ENCODE measurements at regions not wholly inside any gene's neighbourhood (a gene's known extent, or its start where the extent isn't known, plus 50 kb on each side); places are given as distances from the start of the nearest gene placed in this dataset.

DNA sequence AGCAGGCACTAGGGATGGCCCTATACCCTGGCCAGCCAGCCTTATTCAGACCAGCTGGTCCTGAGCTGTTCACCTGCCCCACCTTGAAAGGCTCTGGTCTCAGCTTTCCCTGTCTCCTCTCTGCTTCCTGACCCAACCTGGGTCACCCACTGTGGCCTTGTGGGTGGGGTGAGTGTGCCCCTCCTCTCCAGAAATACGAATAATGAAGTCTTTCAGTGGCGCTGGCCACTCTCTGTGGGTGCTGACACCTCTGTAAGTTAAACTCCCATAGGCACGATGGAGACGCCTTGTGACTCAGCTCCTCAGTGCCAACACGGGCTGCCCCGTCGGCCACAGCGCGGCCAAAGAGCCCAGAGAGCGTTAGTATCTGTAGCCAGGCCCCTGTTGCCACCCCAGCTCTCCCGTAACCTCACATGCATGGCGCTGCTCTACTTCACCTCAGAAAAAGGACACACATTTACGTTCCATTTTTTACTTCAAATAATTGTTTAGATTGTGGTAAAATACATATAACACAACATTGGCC, 74.6 kb upstream of the SEPTIN5 start:
- no peak overlapping the region for H3K4me2 ChIP-seq
- H3K27ac Mint-ChIP-seq: no peak overlapping the region
- H3K27me3 ChIP-seq: peaks cover 8% of the 10 kb centered on the region
- no peaks in the 10 kb centered on the region for H3K9me3 ChIP-seq (ENCODE audit: low read depth)
- no peaks in the 10 kb centered on the region for H4K20me1 ChIP-seq (ENCODE audit: low read depth)
- H3K79me2 ChIP-seq (ENCODE audit: low read depth): no peaks in the 10 kb centered on the region
- H2AFZ ChIP-seq (replicated peaks): no peak overlapping the region
- H3K36me3 Mint-ChIP-seq: no peaks in the 10 kb centered on the region
- no peaks in the 10 kb centered on the region for H3K4me1 Mint-ChIP-seq
- no peaks in the 10 kb centered on the region for H3K4me1 ChIP-seq
- no peaks in the 10 kb centered on the region for H3F3A ChIP-seq (ENCODE audit: low read depth)
- no peak overlapping the region for H3K27ac ChIP-seq
- H3K36me3 ChIP-seq: no peaks in the 10 kb centered on the region
- H3K9me3 Mint-ChIP-seq: no peaks in the 10 kb centered on the region
- no peak overlapping the region for H3K9ac ChIP-seq
- DNase-seq (ENCODE audit: low spot score): no peak
- peak overlapping the region; percentile 6 for H3K4me3 Mint-ChIP-seq
- H3K27me3 Mint-ChIP-seq (ENCODE audit: insufficient read depth, low read depth): peaks cover 4% of the 10 kb centered on the region
- no peak for TF ChIP-seq EZH2phosphoT487 (IDR thresholded peaks at IDR 0.05)
- TF ChIP-seq, protein P1, sequence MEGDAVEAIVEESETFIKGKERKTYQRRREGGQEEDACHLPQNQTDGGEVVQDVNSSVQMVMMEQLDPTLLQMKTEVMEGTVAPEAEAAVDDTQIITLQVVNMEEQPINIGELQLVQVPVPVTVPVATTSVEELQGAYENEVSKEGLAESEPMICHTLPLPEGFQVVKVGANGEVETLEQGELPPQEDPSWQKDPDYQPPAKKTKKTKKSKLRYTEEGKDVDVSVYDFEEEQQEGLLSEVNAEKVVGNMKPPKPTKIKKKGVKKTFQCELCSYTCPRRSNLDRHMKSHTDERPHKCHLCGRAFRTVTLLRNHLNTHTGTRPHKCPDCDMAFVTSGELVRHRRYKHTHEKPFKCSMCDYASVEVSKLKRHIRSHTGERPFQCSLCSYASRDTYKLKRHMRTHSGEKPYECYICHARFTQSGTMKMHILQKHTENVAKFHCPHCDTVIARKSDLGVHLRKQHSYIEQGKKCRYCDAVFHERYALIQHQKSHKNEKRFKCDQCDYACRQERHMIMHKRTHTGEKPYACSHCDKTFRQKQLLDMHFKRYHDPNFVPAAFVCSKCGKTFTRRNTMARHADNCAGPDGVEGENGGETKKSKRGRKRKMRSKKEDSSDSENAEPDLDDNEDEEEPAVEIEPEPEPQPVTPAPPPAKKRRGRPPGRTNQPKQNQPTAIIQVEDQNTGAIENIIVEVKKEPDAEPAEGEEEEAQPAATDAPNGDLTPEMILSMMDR (IDR thresholded peaks at IDR 0.05): no peak
- TF ChIP-seq EZH2 (IDR thresholded peaks at IDR 0.05): no peak
- no peak overlapping the region for H3K4me3 ChIP-seq

DNA sequence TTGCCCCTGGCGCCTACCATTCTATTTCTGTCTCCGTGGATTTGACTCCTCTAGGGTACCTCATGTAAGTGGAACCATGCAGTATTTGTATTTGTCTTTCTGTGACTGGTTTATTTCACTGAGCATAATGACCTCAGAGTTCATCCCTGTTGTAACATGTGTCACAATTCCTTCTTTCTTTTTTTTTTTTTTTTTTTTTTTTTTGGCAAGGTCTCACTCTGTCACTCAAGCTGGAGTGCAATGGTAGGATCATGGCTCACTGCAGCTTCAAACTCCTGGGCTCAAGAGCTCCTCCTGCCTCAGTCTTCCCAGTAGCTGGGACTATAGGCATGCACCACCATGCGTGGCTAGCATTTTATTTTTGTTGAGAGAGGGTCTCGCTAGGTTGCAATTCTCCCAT, 74.0 kb upstream of the SEPTIN5 start:
- Mint-ChIP-seq H3K36me3 (no peaks in the 10 kb centered on the region), H3K4me3 (peak overlapping the region; percentile 6), H3K27ac (no peak overlapping the region), H3K4me1 (no peaks in the 10 kb centered on the region), H3K27me3 (ENCODE audit: insufficient read depth, low read depth) (peaks cover 4% of the 10 kb centered on the region), H3K9me3 (no peaks in the 10 kb centered on the region)
- Histone ChIP-seq H3K36me3 (no peaks in the 10 kb centered on the region), H3K9me3 (ENCODE audit: low read depth) (no peaks in the 10 kb centered on the region), H3K9ac (no peak overlapping the region), H2AFZ (replicated peaks) (no peak overlapping the region), H3K4me1 (no peaks in the 10 kb centered on the region), H3K4me2 (no peak overlapping the region), H3F3A (ENCODE audit: low read depth) (no peaks in the 10 kb centered on the region), H3K27me3 (peaks cover 8% of the 10 kb centered on the region), H4K20me1 (ENCODE audit: low read depth) (no peaks in the 10 kb centered on the region), H3K79me2 (ENCODE audit: low read depth) (no peaks in the 10 kb centered on the region), H3K27ac (no peak overlapping the region), H3K4me3 (no peak overlapping the region)
- TF ChIP-seq, protein P1 (IDR thresholded peaks at IDR 0.05): no peak
- TF ChIP-seq EZH2 (IDR thresholded peaks at IDR 0.05): no peak
- no peak for DNase-seq (ENCODE audit: low spot score)

DNA sequence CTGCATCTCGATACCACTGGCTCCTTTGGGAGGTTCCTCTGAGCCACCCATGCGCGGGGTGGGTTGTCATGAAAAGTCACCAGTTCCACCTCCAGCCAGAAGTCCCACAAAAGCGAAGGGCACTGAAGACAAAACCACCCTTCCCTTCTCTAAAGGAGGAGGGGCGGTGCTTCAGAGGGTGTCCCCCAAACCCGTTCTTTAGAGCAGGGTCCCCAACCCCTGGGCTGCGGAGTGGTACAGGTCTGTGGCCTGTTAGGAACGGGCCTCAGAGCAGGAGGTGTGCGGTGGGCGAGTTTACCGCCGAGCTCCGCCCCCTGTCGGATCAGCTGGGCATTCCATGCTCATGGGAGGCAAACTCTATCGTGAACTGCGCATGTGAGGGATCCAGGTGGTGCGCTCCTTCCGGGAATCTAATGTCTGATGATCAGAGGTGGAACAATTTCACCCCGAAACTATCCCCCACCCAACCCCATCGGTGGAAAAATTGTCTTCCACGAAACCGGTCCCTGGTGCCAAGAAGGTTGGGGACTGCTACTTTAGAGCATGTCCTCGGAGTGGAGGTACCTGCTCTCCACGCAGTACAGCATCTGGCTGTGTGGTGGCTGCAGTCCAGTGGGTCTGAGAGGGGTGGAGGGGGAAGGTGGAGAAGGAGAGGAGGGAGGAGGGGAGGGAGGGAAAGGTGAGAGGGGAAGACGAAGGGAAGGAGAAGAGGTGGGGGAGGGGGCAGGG, 72.9 kb upstream of the SEPTIN5 start:
- H3K9ac ChIP-seq: no peak overlapping the region
- H3K9me3 ChIP-seq (ENCODE audit: low read depth): no peaks in the 10 kb centered on the region
- no peak overlapping the region for H3K4me3 Mint-ChIP-seq
- H3K4me1 ChIP-seq: no peaks in the 10 kb centered on the region
- no peaks in the 10 kb centered on the region for H3K4me1 Mint-ChIP-seq
- H3K27ac Mint-ChIP-seq: no peak overlapping the region
- peak overlapping the region; percentile 35 for H3K4me3 ChIP-seq
- H3K36me3 Mint-ChIP-seq: no peaks in the 10 kb centered on the region
- H3K36me3 ChIP-seq: no peaks in the 10 kb centered on the region
- H3K27me3 ChIP-seq: peaks cover 8% of the 10 kb centered on the region
- TF ChIP-seq, protein P1 (IDR thresholded peaks at IDR 0.05): peak; percentile 80
- TF ChIP-seq EZH2phosphoT487 (IDR thresholded peaks at IDR 0.05): no peak
- TF ChIP-seq EZH2 (IDR thresholded peaks at IDR 0.05): no peak
- H3K27ac ChIP-seq: no peak overlapping the region
- no peaks in the 10 kb centered on the region for H3F3A ChIP-seq (ENCODE audit: low read depth)
- H4K20me1 ChIP-seq (ENCODE audit: low read depth): no peaks in the 10 kb centered on the region
- no peaks in the 10 kb centered on the region for H3K79me2 ChIP-seq (ENCODE audit: low read depth)
- H2AFZ ChIP-seq (replicated peaks): peak overlapping the region; percentile 94
- peaks cover 10% of the 10 kb centered on the region for H3K27me3 Mint-ChIP-seq (ENCODE audit: insufficient read depth, low read depth)
- H3K4me2 ChIP-seq: peak overlapping the region; percentile 70
- peak; percentile 81 for DNase-seq (ENCODE audit: low spot score)
- H3K9me3 Mint-ChIP-seq: peaks cover 3% of the 10 kb centered on the region
